Neural cell (in vitro differentiated cells): ENCODE measurements at regions not wholly inside any gene's neighbourhood (a gene's known extent, or its start where the extent isn't known, plus 50 kb on each side); places are given as distances from the start of the nearest gene placed in this dataset.

Source experiments
- H2AFZ ChIP-seq: fragments of 200-600, 300-800 bp; sonication (generic), shearing (Covaris generic); 2 replicates; pipeline ENCODE4 v1.6.0; 2014; ENCODE audit warnings: low read depth, mild to moderate bottlenecking, antibody characterized with exemption, low read length, moderate library complexity
- H3F3A ChIP-seq: fragments of 200-600 bp; shearing (Covaris generic); 2 replicates; pipeline ENCODE4 v1.6.1; 2016; ENCODE audit warnings: mild to moderate bottlenecking, moderate library complexity, mixed read lengths, antibody characterized with exemption, low read length; ENCODE audit not compliant: insufficient read depth, poor library complexity, severe bottlenecking
- H3K27ac ChIP-seq: fragments of 200-600, 300-800 bp; sonication (generic), shearing (Covaris generic); 2 replicates; pipeline ENCODE4 v1.5.1; 2014; ENCODE audit warnings: mild to moderate bottlenecking, low read length, moderate library complexity
- H3K27me3 ChIP-seq: fragments of 300-800, 200-600 bp; sonication (generic), shearing (Covaris generic); 2 replicates; pipeline ENCODE4 v1.6.0; 2014; ENCODE audit warnings: mild to moderate bottlenecking, low read depth, low read length, moderate library complexity; ENCODE audit not compliant: insufficient read depth
- H3K36me3 ChIP-seq: fragments of 300-800, 200-600 bp; sonication (generic), shearing (Covaris generic); 2 replicates; pipeline ENCODE4 v1.5.1; 2014; ENCODE audit warnings: mild to moderate bottlenecking, antibody characterized with exemption, low read length, moderate library complexity; ENCODE audit not compliant: insufficient read depth
- H3K4me2 ChIP-seq: fragments of 300-800, 200-600 bp; sonication (generic), shearing (Covaris generic); 2 replicates; pipeline ENCODE4 v1.6.0; 2014; ENCODE audit warnings: mild to moderate bottlenecking, low read length
- H3K4me3 ChIP-seq: fragments of 300-800, 200-600 bp; sonication (generic), shearing (Covaris generic); 2 replicates; pipeline ENCODE4 v1.5.1; 2014; ENCODE audit warnings: mild to moderate bottlenecking, low read length, moderate library complexity
- H3K79me2 ChIP-seq: fragments of 200-600 bp; shearing (Covaris generic); replicated peaks from 2 replicates; pipeline ENCODE4 v1.6.0; 2014; ENCODE audit warnings: mild to moderate bottlenecking, low read length, moderate library complexity; ENCODE audit not compliant: insufficient read depth
- H3K9ac ChIP-seq: fragments of 300-800, 200-600 bp; sonication (generic), shearing (Covaris generic); 2 replicates; pipeline ENCODE4 v1.6.1; 2016; ENCODE audit warnings: mild to moderate bottlenecking, low read length, mixed read lengths
- H3K9me2 ChIP-seq: fragments of 200-600 bp; shearing (Covaris generic); 2 replicates; pipeline ENCODE4 v1.6.1; 2016; ENCODE audit warnings: mild to moderate bottlenecking, low read length, mixed read lengths; ENCODE audit not compliant: insufficient read depth
- H3K9me3 ChIP-seq: fragments of 200-600, 300-800 bp; sonication (generic), shearing (Covaris generic); 2 replicates; pipeline ENCODE4 v1.6.1; 2016; ENCODE audit warnings: mild to moderate bottlenecking, mixed run types, low read length, moderate library complexity, mixed read lengths
- H4K20me1 ChIP-seq: fragments of 200-600 bp; shearing (Covaris generic); 2 replicates; pipeline ENCODE4 v1.6.1; 2016; ENCODE audit warnings: mild to moderate bottlenecking, mixed run types; ENCODE audit not compliant: insufficient read depth
- EP300 ChIP-seq: fragments of 450-650 bp; conservative IDR thresholded peaks from 2 replicates; pipeline ENCODE4 v1.6.1; 2014; ENCODE audit warnings: antibody characterized with exemption, mild to moderate bottlenecking, moderate library complexity; ENCODE audit not compliant: poor library complexity, severe bottlenecking
- MXI1 ChIP-seq: fragments of 450-650 bp; conservative IDR thresholded peaks from 2 replicates; pipeline ENCODE4 v1.6.1; 2014; ENCODE audit warnings: antibody characterized with exemption, mild to moderate bottlenecking; ENCODE audit not compliant: poor library complexity, severe bottlenecking
- POLR2AphosphoS5 ChIP-seq: IDR thresholded peaks from 2 replicates; pipeline ENCODE4 v1.6.1; 2012
- SMC3 ChIP-seq: fragments of 450-650 bp; conservative IDR thresholded peaks from 2 replicates; pipeline ENCODE4 v1.6.1; 2014; ENCODE audit warnings: antibody characterized with exemption, mild to moderate bottlenecking, moderate library complexity; ENCODE audit not compliant: poor library complexity
- TAF1 ChIP-seq: IDR thresholded peaks from 2 replicates; pipeline ENCODE4 v1.6.1; 2012; ENCODE audit warnings: low read depth
- small RNA-seq, 3 experiments: library from RNA; depleted of rRNA; stranded (forward); fragments of <200 nt; gene quantifications; one replicate each; pipeline ENCODE3, GENCODE V24; 2012
- TF ChIP-seq, protein P1 (sequence below): fragments of 450-650 bp; IDR thresholded peaks from 2 replicates; pipeline ENCODE4 v1.5.1; 2014; ENCODE audit warnings: antibody characterized with exemption, mild to moderate bottlenecking, moderate library complexity; ENCODE audit not compliant: poor library complexity, severe bottlenecking

DNA sequence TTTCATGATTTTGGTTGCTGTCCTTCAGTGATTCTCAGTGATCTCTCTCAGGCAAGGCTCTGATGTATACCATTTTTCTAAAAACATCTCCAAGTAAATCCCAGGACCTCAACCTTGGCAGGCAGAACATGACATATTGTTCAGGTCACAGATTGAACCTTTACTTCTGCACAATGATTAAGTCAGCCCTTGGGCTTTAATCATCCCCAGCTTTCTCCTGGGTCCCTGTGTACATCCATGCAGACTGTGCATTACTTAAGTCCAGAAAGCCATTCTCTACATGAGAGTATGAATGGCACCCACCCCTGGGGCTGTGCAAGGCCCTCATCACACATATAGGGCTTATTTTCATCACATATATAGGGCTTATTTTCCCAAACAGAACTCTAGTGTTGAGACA, 58.7 kb upstream of the ADAMTS3 start:
- no peaks in the 10 kb centered on the region for H3K27me3 ChIP-seq
- no peak overlapping the region for H2AFZ ChIP-seq
- no peak overlapping the region for H3K27ac ChIP-seq
- no peak overlapping the region for H3K4me3 ChIP-seq
- TF ChIP-seq SMC3, result no peak
- TF ChIP-seq, protein P1, sequence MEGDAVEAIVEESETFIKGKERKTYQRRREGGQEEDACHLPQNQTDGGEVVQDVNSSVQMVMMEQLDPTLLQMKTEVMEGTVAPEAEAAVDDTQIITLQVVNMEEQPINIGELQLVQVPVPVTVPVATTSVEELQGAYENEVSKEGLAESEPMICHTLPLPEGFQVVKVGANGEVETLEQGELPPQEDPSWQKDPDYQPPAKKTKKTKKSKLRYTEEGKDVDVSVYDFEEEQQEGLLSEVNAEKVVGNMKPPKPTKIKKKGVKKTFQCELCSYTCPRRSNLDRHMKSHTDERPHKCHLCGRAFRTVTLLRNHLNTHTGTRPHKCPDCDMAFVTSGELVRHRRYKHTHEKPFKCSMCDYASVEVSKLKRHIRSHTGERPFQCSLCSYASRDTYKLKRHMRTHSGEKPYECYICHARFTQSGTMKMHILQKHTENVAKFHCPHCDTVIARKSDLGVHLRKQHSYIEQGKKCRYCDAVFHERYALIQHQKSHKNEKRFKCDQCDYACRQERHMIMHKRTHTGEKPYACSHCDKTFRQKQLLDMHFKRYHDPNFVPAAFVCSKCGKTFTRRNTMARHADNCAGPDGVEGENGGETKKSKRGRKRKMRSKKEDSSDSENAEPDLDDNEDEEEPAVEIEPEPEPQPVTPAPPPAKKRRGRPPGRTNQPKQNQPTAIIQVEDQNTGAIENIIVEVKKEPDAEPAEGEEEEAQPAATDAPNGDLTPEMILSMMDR, result no peak
- no peak for TF ChIP-seq TAF1
- no peak for TF ChIP-seq EP300
- TF ChIP-seq POLR2AphosphoS5, result no peak
- no peak for TF ChIP-seq MXI1
- no peak overlapping the region for H3K9ac ChIP-seq
- no peaks in the 10 kb centered on the region for H3K9me3 ChIP-seq
- H3K4me2 ChIP-seq, result no peak overlapping the region
- H3K9me2 ChIP-seq, result no peaks in the 10 kb centered on the region
- H3K36me3 ChIP-seq, result no peaks in the 10 kb centered on the region
- no peaks in the 10 kb centered on the region for H3F3A ChIP-seq
- H4K20me1 ChIP-seq, result no peaks in the 10 kb centered on the region
- no peaks in the 10 kb centered on the region for H3K79me2 ChIP-seq

Small RNA genes in the stretch of these regions (small RNA-seq; reads per million reads assigned to genes)
- gene RNU4ATAC9P, result 0 to 0.16 (median 0) reads per million in 3 experiments
